HL-60/S4 treated with phorbol 12-myristate 13-acetate at 8.2 ng/mL for 4 days and 3 days (cell line): ENCODE measurements at regions not wholly inside any gene's neighbourhood (a gene's known extent, or its start where the extent isn't known, plus 50 kb on each side); places are given as distances from the start of the nearest gene placed in this dataset.

Source experiments
- in situ Hi-C: fragments of 300-500 bp; cut with MboI; formaldehyde crosslinking; loops from 2 replicates; pipeline ENCODE4 v1.15.0; 2022; ENCODE audit warnings: low sequenced_read_pairs

GRCh38 chr13:97131447-97131846, 90.7 kb upstream of the MBNL2 start:
- in situ Hi-C loops: no loop called here

- in situ Hi-C loops: no loop called here
These were observed 88.6 kb upstream of the MBNL2 start for GRCh38 chr13:97133554-97133953.

GRCh38 chr13:97133955-97134354, 88.2 kb upstream of the MBNL2 start:
- in situ Hi-C loops: no loop called here

- in situ Hi-C loops: no loop called here
These were observed 87.6 kb upstream of the MBNL2 start for GRCh38 chr13:97134364-97135095.

GRCh38 chr13:97135883-97136282, 86.2 kb upstream of the MBNL2 start:
- in situ Hi-C loops: no loop called here

GRCh38 chr13:97136418-97136817, 85.7 kb upstream of the MBNL2 start:
- in situ Hi-C loops: no loop called here

- in situ Hi-C loops: no loop called here
These were observed 82.4 kb upstream of the MBNL2 start for GRCh38 chr13:97139691-97140090.

- in situ Hi-C loops: no loop called here
These were observed 82.0 kb upstream of the MBNL2 start for GRCh38 chr13:97140131-97140530.

- in situ Hi-C loops: no loop called here
These were observed 81.5 kb upstream of the MBNL2 start for GRCh38 chr13:97140611-97141010.

GRCh38 chr13:97141097-97141496, 81.0 kb upstream of the MBNL2 start:
- in situ Hi-C loops: no loop called here

GRCh38 chr13:97141564-97142005, 80.5 kb upstream of the MBNL2 start:
- in situ Hi-C loops: no loop called here

GRCh38 chr13:97142452-97142851, 79.7 kb upstream of the MBNL2 start:
- in situ Hi-C loops: no loop called here

GRCh38 chr13:97145057-97145456, 77.1 kb upstream of the MBNL2 start:
- in situ Hi-C loops: no loop called here

GRCh38 chr13:97148894-97149293, 73.2 kb upstream of the MBNL2 start:
- in situ Hi-C loops: no loop called here

GRCh38 chr13:97160421-97160820, 61.7 kb upstream of the MBNL2 start:
- in situ Hi-C loops: no loop called here

GRCh38 chr13:97161582-97162231, 60.4 kb upstream of the MBNL2 start:
- in situ Hi-C loops: no loop called here

- in situ Hi-C loops: no loop called here
These were observed 56.4 kb upstream of the MBNL2 start for GRCh38 chr13:97165502-97166425.

- in situ Hi-C loops: no loop called here
These were observed 51.0 kb upstream of the MBNL2 start for GRCh38 chr13:97171136-97171535.
